ENCODE measurements at regions not wholly inside any gene's neighbourhood (a gene's known extent, or its start where the extent isn't known, plus 50 kb on each side); places are given as distances from the start of the nearest gene placed in this dataset.

GRCh38 chr10:90435296-90435695 lies 422.5 kb downstream of the HTR7 start:
- H3K27ac Mint-ChIP-seq (ENCODE audit: unreplicated experiment), result no peak overlapping the region
- H3K27me3 Mint-ChIP-seq (ENCODE audit: unreplicated experiment), result no peaks in the 10 kb centered on the region
- peaks cover 8% of the 10 kb centered on the region for H3K4me1 Mint-ChIP-seq (ENCODE audit: unreplicated experiment)
- H3K9me3 Mint-ChIP-seq (ENCODE audit: unreplicated experiment), result no peaks in the 10 kb centered on the region
- no peak for DNase-seq (ENCODE audit: low spot score)
- no peaks in the 10 kb centered on the region for H3K36me3 Mint-ChIP-seq (ENCODE audit: low read depth, unreplicated experiment)
- H3K4me3 Mint-ChIP-seq (ENCODE audit: unreplicated experiment), result no peak overlapping the region
- TF ChIP-seq CTCF (IDR thresholded peaks at IDR 0.05; ENCODE audit: unreplicated experiment), result no peak

GRCh38 chr10:90437452-90437851 lies 420.4 kb downstream of the HTR7 start:
- no peak for DNase-seq (ENCODE audit: low spot score)
- Mint-ChIP-seq H3K36me3 (ENCODE audit: low read depth, unreplicated experiment) (no peaks in the 10 kb centered on the region), H3K9me3 (ENCODE audit: unreplicated experiment) (no peaks in the 10 kb centered on the region), H3K4me1 (ENCODE audit: unreplicated experiment) (peaks cover 8% of the 10 kb centered on the region), H3K4me3 (ENCODE audit: unreplicated experiment) (no peak overlapping the region), H3K27ac (ENCODE audit: unreplicated experiment) (no peak overlapping the region), H3K27me3 (ENCODE audit: unreplicated experiment) (no peaks in the 10 kb centered on the region)
- no peak for TF ChIP-seq CTCF (IDR thresholded peaks at IDR 0.05; ENCODE audit: unreplicated experiment)

GRCh38 chr10:90440870-90441269 lies 417.0 kb downstream of the HTR7 start:
- H3K36me3 Mint-ChIP-seq (ENCODE audit: low read depth, unreplicated experiment), result no peaks in the 10 kb centered on the region
- no peak overlapping the region for H3K27ac Mint-ChIP-seq (ENCODE audit: unreplicated experiment)
- no peak overlapping the region for H3K4me3 Mint-ChIP-seq (ENCODE audit: unreplicated experiment)
- H3K9me3 Mint-ChIP-seq (ENCODE audit: unreplicated experiment), result no peaks in the 10 kb centered on the region
- peaks cover 3% of the 10 kb centered on the region for H3K27me3 Mint-ChIP-seq (ENCODE audit: unreplicated experiment)
- no peak for DNase-seq (ENCODE audit: low spot score)
- no peak for TF ChIP-seq CTCF (IDR thresholded peaks at IDR 0.05; ENCODE audit: unreplicated experiment)
- peaks cover 3% of the 10 kb centered on the region for H3K4me1 Mint-ChIP-seq (ENCODE audit: unreplicated experiment)

- Mint-ChIP-seq H3K27me3 (ENCODE audit: unreplicated experiment) (peaks cover 3% of the 10 kb centered on the region), H3K4me3 (ENCODE audit: unreplicated experiment) (no peak overlapping the region), H3K36me3 (ENCODE audit: low read depth, unreplicated experiment) (no peaks in the 10 kb centered on the region), H3K27ac (ENCODE audit: unreplicated experiment) (no peak overlapping the region), H3K4me1 (ENCODE audit: unreplicated experiment) (peaks cover 2% of the 10 kb centered on the region), H3K9me3 (ENCODE audit: unreplicated experiment) (no peaks in the 10 kb centered on the region)
- TF ChIP-seq CTCF (IDR thresholded peaks at IDR 0.05; ENCODE audit: unreplicated experiment), result no peak
- DNase-seq (ENCODE audit: low spot score), result no peak
Measured at GRCh38 chr10:90443342-90443741, 414.5 kb downstream of the HTR7 start.

GRCh38 chr10:90447831-90448230 lies 410.0 kb downstream of the HTR7 start:
- peaks cover 13% of the 10 kb centered on the region for H3K4me1 Mint-ChIP-seq (ENCODE audit: unreplicated experiment)
- no peak for DNase-seq (ENCODE audit: low spot score)
- H3K36me3 Mint-ChIP-seq (ENCODE audit: low read depth, unreplicated experiment), result no peaks in the 10 kb centered on the region
- no peaks in the 10 kb centered on the region for H3K9me3 Mint-ChIP-seq (ENCODE audit: unreplicated experiment)
- H3K27me3 Mint-ChIP-seq (ENCODE audit: unreplicated experiment), result peaks cover 3% of the 10 kb centered on the region
- no peak overlapping the region for H3K27ac Mint-ChIP-seq (ENCODE audit: unreplicated experiment)
- no peak for TF ChIP-seq CTCF (IDR thresholded peaks at IDR 0.05; ENCODE audit: unreplicated experiment)
- H3K4me3 Mint-ChIP-seq (ENCODE audit: unreplicated experiment), result no peak overlapping the region

All from endothelial cell (in vitro differentiated cells).